Loucy (cell line): ENCODE measurements at regions not wholly inside any gene's neighbourhood (a gene's known extent, or its start where the extent isn't known, plus 50 kb on each side); places are given as distances from the start of the nearest gene placed in this dataset.

Experiments used
- CTCF ChIP-seq: fragments of 200-600 bp; sonication (generic); conservative IDR thresholded peaks from 2 replicates; pipeline ENCODE4 v1.5.1; 2014; ENCODE audit warnings: mild to moderate bottlenecking, antibody characterized with exemption, low read length
- EZH2phosphoT487 ChIP-seq: fragments of 200-600 bp; IDR thresholded peaks from 2 replicates; pipeline ENCODE4 v1.6.1; 2018; ENCODE audit warnings: antibody characterized with exemption, mild to moderate bottlenecking, moderate library complexity, borderline replicate concordance

GRCh38 chr7:110448918-110449317, 642.0 kb upstream of the LRRN3 start:
- TF ChIP-seq CTCF: no peak
- no peak for TF ChIP-seq EZH2phosphoT487
